ENCODE measurements at regions not wholly inside any gene's neighbourhood (a gene's known extent, or its start where the extent isn't known, plus 50 kb on each side); places are given as distances from the start of the nearest gene placed in this dataset.
A peak's percentile ranks its signal among the peaks of the same experiment; 100 is the strongest.

DNA sequence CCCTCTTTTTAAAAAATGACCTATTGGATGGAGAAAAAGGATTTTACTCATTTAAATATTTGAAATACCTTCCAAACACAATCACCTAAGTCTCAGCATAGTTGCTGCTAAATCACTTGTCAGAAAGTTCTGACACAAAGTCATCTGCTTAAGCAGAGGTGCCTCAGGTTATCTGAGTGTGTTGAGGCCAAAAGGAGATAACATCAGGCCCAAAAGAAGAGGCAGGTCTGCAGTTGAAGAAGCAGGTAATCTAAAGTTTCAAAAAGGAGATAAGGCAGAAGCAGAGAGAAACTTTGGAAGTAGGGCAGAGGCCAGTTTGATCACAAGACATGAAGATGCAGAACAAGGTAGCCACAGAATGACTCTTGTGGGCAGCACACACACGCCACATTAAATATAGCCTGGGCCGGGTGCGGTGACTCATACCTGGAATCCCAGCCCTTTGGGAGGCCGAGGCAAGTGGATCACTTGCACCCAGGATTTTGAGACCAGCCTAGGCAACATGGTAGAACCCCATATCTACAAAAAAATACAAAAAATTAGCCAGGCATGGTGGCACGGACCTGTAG lies 175.7 kb upstream of the API5 start:
- Histone ChIP-seq H3K27ac (ENCODE audit: low read length) (no peak overlapping the region), H3K9me3 (replicated peaks; ENCODE audit: insufficient read depth, low read length) (no peaks in the 10 kb centered on the region), H3K4me3 (ENCODE audit: low read length) (no peak overlapping the region), H3K4me2 (ENCODE audit: low read depth, low read length) (no peak overlapping the region), H3K79me2 (ENCODE audit: low read length) (no peaks in the 10 kb centered on the region), H3K9ac (ENCODE audit: low read length) (no peak overlapping the region), H2AFZ (ENCODE audit: low read length) (no peak overlapping the region), H3F3A (ENCODE audit: insufficient read depth, low read length) (no peaks in the 10 kb centered on the region), H3K4me1 (ENCODE audit: low read length) (no peaks in the 10 kb centered on the region), H4K20me1 (ENCODE audit: insufficient read depth, low read length) (no peaks in the 10 kb centered on the region), H3K9me2 (replicated peaks; ENCODE audit: insufficient read depth, low read length) (no peaks in the 10 kb centered on the region), H3K27me3 (replicated peaks; ENCODE audit: insufficient read depth, low read length) (no peaks in the 10 kb centered on the region), H3K36me3 (replicated peaks; ENCODE audit: insufficient read depth, low read length) (no peaks in the 10 kb centered on the region)
- no peak for DNase-seq
- TF ChIP-seq, protein P1, sequence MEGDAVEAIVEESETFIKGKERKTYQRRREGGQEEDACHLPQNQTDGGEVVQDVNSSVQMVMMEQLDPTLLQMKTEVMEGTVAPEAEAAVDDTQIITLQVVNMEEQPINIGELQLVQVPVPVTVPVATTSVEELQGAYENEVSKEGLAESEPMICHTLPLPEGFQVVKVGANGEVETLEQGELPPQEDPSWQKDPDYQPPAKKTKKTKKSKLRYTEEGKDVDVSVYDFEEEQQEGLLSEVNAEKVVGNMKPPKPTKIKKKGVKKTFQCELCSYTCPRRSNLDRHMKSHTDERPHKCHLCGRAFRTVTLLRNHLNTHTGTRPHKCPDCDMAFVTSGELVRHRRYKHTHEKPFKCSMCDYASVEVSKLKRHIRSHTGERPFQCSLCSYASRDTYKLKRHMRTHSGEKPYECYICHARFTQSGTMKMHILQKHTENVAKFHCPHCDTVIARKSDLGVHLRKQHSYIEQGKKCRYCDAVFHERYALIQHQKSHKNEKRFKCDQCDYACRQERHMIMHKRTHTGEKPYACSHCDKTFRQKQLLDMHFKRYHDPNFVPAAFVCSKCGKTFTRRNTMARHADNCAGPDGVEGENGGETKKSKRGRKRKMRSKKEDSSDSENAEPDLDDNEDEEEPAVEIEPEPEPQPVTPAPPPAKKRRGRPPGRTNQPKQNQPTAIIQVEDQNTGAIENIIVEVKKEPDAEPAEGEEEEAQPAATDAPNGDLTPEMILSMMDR (IDR thresholded peaks at IDR 0.05; ENCODE audit: low read length): no peak
- TF ChIP-seq EZH2 (optimal IDR thresholded peaks at IDR 0.05; ENCODE audit: low read depth, low read length) (no peak), EZH2phosphoT487 (IDR thresholded peaks at IDR 0.05; ENCODE audit: low read length) (no peak)

DNA sequence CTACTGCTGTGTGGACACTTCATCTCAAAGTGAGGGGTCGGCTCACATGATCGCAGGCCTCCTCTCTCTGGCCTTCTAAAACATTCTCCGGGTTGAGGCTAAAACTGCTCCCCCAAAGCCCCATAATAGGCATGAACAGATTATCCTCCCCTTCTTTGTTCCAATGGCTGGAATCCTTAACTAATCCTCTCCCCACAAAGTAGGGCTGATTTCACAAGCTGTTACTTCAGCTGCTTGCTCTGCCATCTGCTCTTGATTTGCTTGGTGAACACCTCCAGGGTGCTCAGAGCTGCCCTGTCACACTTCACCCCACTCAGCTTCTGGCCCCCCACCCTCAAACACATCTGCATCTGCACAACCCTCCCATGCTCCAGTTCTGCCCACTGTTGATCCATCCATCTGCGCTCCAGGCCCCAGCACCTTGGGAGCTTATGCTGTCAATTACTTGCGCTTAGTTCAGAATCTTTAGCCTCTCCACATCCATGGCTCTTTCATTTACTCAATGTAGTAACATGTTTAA lies 173.1 kb upstream of the API5 start:
- no peak for DNase-seq
- no peaks in the 10 kb centered on the region for H4K20me1 ChIP-seq (ENCODE audit: insufficient read depth, low read length)
- H3K4me3 ChIP-seq (ENCODE audit: low read length): no peak overlapping the region
- H3K9me3 ChIP-seq (replicated peaks; ENCODE audit: insufficient read depth, low read length): no peaks in the 10 kb centered on the region
- TF ChIP-seq, protein P1 (IDR thresholded peaks at IDR 0.05; ENCODE audit: low read length): no peak
- TF ChIP-seq EZH2phosphoT487 (IDR thresholded peaks at IDR 0.05; ENCODE audit: low read length) (no peak), EZH2 (optimal IDR thresholded peaks at IDR 0.05; ENCODE audit: low read depth, low read length) (no peak)
- no peaks in the 10 kb centered on the region for H3F3A ChIP-seq (ENCODE audit: insufficient read depth, low read length)
- H3K36me3 ChIP-seq (replicated peaks; ENCODE audit: insufficient read depth, low read length): no peaks in the 10 kb centered on the region
- no peaks in the 10 kb centered on the region for H3K9me2 ChIP-seq (replicated peaks; ENCODE audit: insufficient read depth, low read length)
- H3K4me1 ChIP-seq (ENCODE audit: low read length): no peaks in the 10 kb centered on the region
- no peak overlapping the region for H3K9ac ChIP-seq (ENCODE audit: low read length)
- no peak overlapping the region for H2AFZ ChIP-seq (ENCODE audit: low read length)
- H3K4me2 ChIP-seq (ENCODE audit: low read depth, low read length): no peak overlapping the region
- no peak overlapping the region for H3K27ac ChIP-seq (ENCODE audit: low read length)
- no peaks in the 10 kb centered on the region for H3K79me2 ChIP-seq (ENCODE audit: low read length)
- no peaks in the 10 kb centered on the region for H3K27me3 ChIP-seq (replicated peaks; ENCODE audit: insufficient read depth, low read length)

DNA sequence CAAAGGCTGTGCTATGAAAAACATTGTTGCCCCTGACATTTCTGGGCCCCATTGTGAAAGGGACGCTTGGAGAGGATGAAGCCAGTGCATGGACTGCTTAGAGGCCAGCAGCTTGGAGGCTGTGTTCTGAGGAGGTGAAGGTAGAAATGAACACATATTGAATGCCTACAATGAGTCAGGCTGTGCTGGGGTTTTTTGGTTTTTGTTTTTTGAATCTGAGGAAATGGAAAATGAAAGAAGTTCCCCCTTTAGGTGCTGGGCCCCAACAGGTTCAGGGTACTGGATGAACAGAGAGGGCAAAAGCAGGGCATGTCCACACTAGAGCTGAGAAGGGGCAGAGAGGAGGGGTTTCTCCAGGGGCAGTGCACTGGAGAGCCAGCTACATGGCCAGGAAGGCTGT lies 166.1 kb upstream of the API5 start:
- 0 out of 2 replicates have a peak overlapping the region, but pooled peaks have one; percentile 5 for H2AFZ ChIP-seq (ENCODE audit: low read length)
- no peak overlapping the region for H3K4me3 ChIP-seq (ENCODE audit: low read length)
- H3F3A ChIP-seq (ENCODE audit: insufficient read depth, low read length): no peaks in the 10 kb centered on the region
- TF ChIP-seq EZH2 (optimal IDR thresholded peaks at IDR 0.05; ENCODE audit: low read depth, low read length) (no peak), EZH2phosphoT487 (IDR thresholded peaks at IDR 0.05; ENCODE audit: low read length) (no peak)
- TF ChIP-seq, protein P1 (IDR thresholded peaks at IDR 0.05; ENCODE audit: low read length): no peak
- H3K9me3 ChIP-seq (replicated peaks; ENCODE audit: insufficient read depth, low read length): no peaks in the 10 kb centered on the region
- no peaks in the 10 kb centered on the region for H3K36me3 ChIP-seq (replicated peaks; ENCODE audit: insufficient read depth, low read length)
- H3K27ac ChIP-seq (ENCODE audit: low read length): no peak overlapping the region
- H3K27me3 ChIP-seq (replicated peaks; ENCODE audit: insufficient read depth, low read length): no peaks in the 10 kb centered on the region
- H3K9ac ChIP-seq (ENCODE audit: low read length): no peak overlapping the region
- H3K4me1 ChIP-seq (ENCODE audit: low read length): no peaks in the 10 kb centered on the region
- H3K4me2 ChIP-seq (ENCODE audit: low read depth, low read length): no peak overlapping the region
- H3K79me2 ChIP-seq (ENCODE audit: low read length): no peaks in the 10 kb centered on the region
- no peaks in the 10 kb centered on the region for H3K9me2 ChIP-seq (replicated peaks; ENCODE audit: insufficient read depth, low read length)
- H4K20me1 ChIP-seq (ENCODE audit: insufficient read depth, low read length): no peaks in the 10 kb centered on the region
- DNase-seq: no peak

Measured in MM.1S (cell line).